KMS-11 (cell line): ENCODE measurements at regions not wholly inside any gene's neighbourhood (a gene's known extent, or its start where the extent isn't known, plus 50 kb on each side); places are given as distances from the start of the nearest gene placed in this dataset.

Source experiments
- H2AFZ ChIP-seq: fragments of 200-600 bp; sonication (generic); 2 replicates; pipeline ENCODE4 v1.6.1; 2016; ENCODE audit warnings: antibody characterized with exemption, mixed run types, low read depth
- H3K27ac ChIP-seq: fragments of 200-600 bp; sonication (generic); 2 replicates; pipeline ENCODE4 v1.6.1; 2016; ENCODE audit warnings: mild to moderate bottlenecking, mixed run types
- H3K27me3 ChIP-seq: fragments of 200-600 bp; sonication (generic); 2 replicates; pipeline ENCODE4 v1.6.1; 2017; ENCODE audit warnings: mild to moderate bottlenecking, low read depth, mixed run types, moderate library complexity; ENCODE audit not compliant: insufficient read depth
- H3K36me3 ChIP-seq: fragments of 200-600 bp; sonication (generic); 2 replicates; pipeline ENCODE4 v1.6.1; 2017; ENCODE audit warnings: mild to moderate bottlenecking, mixed run types; ENCODE audit not compliant: insufficient read depth
- H3K4me1 ChIP-seq: fragments of 200-600 bp; sonication (generic); 2 replicates; pipeline ENCODE4 v1.6.1; 2016; ENCODE audit warnings: mild to moderate bottlenecking, low read depth, mixed run types; ENCODE audit not compliant: poor library complexity, severe bottlenecking
- H3K4me2 ChIP-seq: fragments of 200-600 bp; sonication (generic); 2 replicates; pipeline ENCODE4 v1.7.0; 2016; ENCODE audit warnings: mild to moderate bottlenecking, mixed run types
- H3K4me3 ChIP-seq: fragments of 200-600 bp; sonication (generic); IDR thresholded peaks from 2 replicates; pipeline ENCODE4 v1.6.1; 2017; ENCODE audit warnings: low read depth, low read length, mixed read lengths; ENCODE audit not compliant: insufficient read depth
- H3K79me2 ChIP-seq: fragments of 200-600 bp; sonication (generic); 2 replicates; pipeline ENCODE4 v1.6.1; 2016; ENCODE audit warnings: low read depth, mixed run types; ENCODE audit not compliant: insufficient read depth
- H3K9ac ChIP-seq: fragments of 200-600 bp; sonication (generic); 2 replicates; pipeline ENCODE4 v1.6.1; 2016; ENCODE audit warnings: mild to moderate bottlenecking, mixed run types
- H4K20me1 ChIP-seq: fragments of 200-600 bp; sonication (generic); 2 replicates; pipeline ENCODE4 v1.6.1; 2016; ENCODE audit warnings: mild to moderate bottlenecking, mixed run types; ENCODE audit not compliant: insufficient read depth
- TF ChIP-seq, protein P1 (sequence below): fragments of 200-600 bp; sonication (generic); conservative IDR thresholded peaks from 2 replicates; pipeline ENCODE4 v1.6.1; 2017; ENCODE audit warnings: low read depth, mild to moderate bottlenecking, antibody characterized with exemption, low read length, moderate library complexity, mixed read lengths

DNA sequence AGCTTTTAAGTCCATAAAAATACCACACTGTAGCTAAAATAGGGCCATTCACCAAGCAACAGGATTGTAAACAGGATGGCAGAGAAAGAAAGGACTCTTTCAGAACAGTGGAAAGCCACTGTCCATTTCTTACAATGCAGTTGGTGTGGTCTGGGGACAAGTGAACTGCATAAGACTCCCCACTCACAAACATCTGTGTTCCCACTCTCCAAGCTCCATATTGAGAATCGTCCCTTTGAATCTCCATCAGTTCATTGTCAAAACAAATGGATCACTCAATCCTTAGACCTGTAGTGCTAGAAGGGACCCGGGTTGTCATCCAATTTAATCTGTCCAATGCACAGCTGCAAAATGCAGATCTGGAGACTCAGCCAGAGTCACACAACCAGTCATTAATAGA, 347.4 kb upstream of the KLHL29 start:
- no peaks in the 10 kb centered on the region for H4K20me1 ChIP-seq
- no peaks in the 10 kb centered on the region for H3K36me3 ChIP-seq
- no peak overlapping the region for H2AFZ ChIP-seq
- no peak overlapping the region for H3K9ac ChIP-seq
- no peaks in the 10 kb centered on the region for H3K4me1 ChIP-seq
- TF ChIP-seq, protein P1, sequence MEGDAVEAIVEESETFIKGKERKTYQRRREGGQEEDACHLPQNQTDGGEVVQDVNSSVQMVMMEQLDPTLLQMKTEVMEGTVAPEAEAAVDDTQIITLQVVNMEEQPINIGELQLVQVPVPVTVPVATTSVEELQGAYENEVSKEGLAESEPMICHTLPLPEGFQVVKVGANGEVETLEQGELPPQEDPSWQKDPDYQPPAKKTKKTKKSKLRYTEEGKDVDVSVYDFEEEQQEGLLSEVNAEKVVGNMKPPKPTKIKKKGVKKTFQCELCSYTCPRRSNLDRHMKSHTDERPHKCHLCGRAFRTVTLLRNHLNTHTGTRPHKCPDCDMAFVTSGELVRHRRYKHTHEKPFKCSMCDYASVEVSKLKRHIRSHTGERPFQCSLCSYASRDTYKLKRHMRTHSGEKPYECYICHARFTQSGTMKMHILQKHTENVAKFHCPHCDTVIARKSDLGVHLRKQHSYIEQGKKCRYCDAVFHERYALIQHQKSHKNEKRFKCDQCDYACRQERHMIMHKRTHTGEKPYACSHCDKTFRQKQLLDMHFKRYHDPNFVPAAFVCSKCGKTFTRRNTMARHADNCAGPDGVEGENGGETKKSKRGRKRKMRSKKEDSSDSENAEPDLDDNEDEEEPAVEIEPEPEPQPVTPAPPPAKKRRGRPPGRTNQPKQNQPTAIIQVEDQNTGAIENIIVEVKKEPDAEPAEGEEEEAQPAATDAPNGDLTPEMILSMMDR: no peak
- no peak overlapping the region for H3K4me2 ChIP-seq
- no peaks in the 10 kb centered on the region for H3K27me3 ChIP-seq
- H3K79me2 ChIP-seq: no peaks in the 10 kb centered on the region
- no peak overlapping the region for H3K27ac ChIP-seq
- H3K4me3 ChIP-seq: no peak overlapping the region

DNA sequence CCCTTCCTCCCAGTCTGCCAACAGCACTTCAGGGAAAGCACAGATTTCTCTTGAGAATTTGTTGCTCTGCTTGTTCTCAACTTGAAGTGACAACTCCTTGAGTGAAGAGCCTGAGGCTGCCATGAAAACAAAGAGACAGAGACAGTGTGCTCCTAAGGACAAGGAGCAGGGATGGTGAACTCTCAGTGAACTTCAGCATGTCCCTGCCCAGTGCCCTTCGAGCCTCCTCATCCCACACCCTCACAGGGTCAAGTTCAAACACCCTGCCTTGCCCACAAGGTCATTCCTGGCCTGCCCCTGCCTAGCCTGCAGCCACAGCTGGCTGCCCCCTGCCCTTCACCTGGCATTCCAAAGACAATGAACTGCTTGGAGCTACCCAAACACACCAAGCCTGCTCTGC, 343.5 kb upstream of the KLHL29 start:
- TF ChIP-seq, protein P1: no peak
- H3K79me2 ChIP-seq: no peaks in the 10 kb centered on the region
- H3K9ac ChIP-seq: no peak overlapping the region
- no peak overlapping the region for H3K4me3 ChIP-seq
- no peak overlapping the region for H3K27ac ChIP-seq
- no peaks in the 10 kb centered on the region for H3K4me1 ChIP-seq
- no peak overlapping the region for H2AFZ ChIP-seq
- no peak overlapping the region for H3K4me2 ChIP-seq
- H3K36me3 ChIP-seq: no peaks in the 10 kb centered on the region
- H3K27me3 ChIP-seq: no peaks in the 10 kb centered on the region
- H4K20me1 ChIP-seq: no peaks in the 10 kb centered on the region

GRCh38 chr2:23042216-23042906, 342.6 kb upstream of the KLHL29 start:
- Histone ChIP-seq H4K20me1 (no peaks in the 10 kb centered on the region), H3K4me3 (no peak overlapping the region), H3K79me2 (no peaks in the 10 kb centered on the region), H3K4me2 (no peak overlapping the region), H3K27me3 (no peaks in the 10 kb centered on the region), H3K27ac (no peak overlapping the region), H2AFZ (no peak overlapping the region), H3K4me1 (no peaks in the 10 kb centered on the region), H3K36me3 (no peaks in the 10 kb centered on the region), H3K9ac (no peak overlapping the region)
- TF ChIP-seq, protein P1: no peak

DNA sequence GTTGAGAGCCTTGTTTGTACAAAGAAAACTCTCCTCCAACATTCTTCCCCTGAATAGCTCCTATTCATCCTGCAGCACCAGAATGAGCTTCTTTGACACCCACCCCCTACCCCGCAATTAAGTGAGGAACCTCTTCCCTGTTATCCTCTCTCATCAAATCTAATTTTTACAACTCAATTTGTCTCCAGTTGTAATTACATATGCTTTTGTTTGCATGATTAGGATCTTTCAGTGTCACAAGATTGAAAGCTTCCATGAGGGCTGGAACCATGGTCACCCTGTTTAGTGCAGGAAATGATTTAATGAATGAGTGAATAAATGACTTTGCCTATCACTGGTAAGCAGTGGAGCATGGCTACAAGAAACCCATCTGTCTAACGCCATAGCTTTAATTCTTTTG, 334.6 kb upstream of the KLHL29 start:
- no peaks in the 10 kb centered on the region for H3K27me3 ChIP-seq
- H3K79me2 ChIP-seq: no peaks in the 10 kb centered on the region
- H2AFZ ChIP-seq: no peak overlapping the region
- no peak overlapping the region for H3K4me3 ChIP-seq
- H4K20me1 ChIP-seq: no peaks in the 10 kb centered on the region
- no peak overlapping the region for H3K27ac ChIP-seq
- TF ChIP-seq, protein P1: no peak
- no peaks in the 10 kb centered on the region for H3K36me3 ChIP-seq
- H3K4me2 ChIP-seq: no peak overlapping the region
- H3K9ac ChIP-seq: no peak overlapping the region
- H3K4me1 ChIP-seq: no peaks in the 10 kb centered on the region
